DMS79 treated with DMSO at 0.1 percent for 48 hours (cell line): ENCODE measurements at regions not wholly inside any gene's neighbourhood (a gene's known extent, or its start where the extent isn't known, plus 50 kb on each side); places are given as distances from the start of the nearest gene placed in this dataset.

Experiments used
- DNase-seq: peaks from one replicate; lab custom pipeline; 2025; lab: John Stamatoyannopoulos, UW

DNA sequence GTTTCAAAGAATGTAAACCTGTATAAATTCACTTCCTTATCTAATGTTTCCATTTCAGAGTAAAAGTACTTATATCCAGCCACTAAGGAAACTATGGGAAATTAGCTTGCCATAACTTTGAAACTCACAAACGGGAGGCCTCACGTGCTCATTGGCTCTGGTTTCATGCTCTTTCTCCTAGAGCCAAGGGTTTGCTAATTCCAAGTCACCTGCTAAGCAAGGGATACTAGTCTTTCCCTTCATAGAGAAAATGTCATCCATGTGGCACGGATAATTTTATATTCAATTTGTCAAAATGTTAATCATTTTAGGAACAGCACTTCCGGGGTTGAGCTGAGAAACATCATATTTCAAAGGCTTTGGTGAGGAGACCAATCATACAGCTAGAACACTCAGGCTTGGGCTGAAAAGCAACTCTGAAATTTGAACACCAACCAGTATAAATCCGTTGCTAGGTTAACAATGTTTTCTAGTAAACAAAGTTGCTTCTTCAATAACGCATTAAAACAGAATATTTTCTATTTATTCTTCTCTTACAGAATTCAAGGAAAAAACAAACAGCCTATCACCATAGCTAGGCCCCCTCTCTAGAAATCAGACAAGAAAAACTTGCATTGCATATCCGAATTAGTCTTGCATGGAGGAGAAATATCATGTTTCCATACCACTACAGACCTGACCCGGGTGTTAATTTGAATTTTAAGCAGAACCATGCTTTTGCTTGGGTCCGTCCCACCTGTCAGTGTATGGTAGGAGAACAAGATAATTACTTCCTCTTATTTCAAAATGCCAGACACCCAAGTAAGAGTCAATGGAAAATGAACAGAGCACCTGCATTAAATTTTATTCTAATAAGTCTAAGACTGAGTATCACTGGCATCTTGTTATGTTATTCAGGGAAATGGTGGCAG is 196.1 kb upstream of the ESRRG start:
- DNase-seq = no peak

DNA sequence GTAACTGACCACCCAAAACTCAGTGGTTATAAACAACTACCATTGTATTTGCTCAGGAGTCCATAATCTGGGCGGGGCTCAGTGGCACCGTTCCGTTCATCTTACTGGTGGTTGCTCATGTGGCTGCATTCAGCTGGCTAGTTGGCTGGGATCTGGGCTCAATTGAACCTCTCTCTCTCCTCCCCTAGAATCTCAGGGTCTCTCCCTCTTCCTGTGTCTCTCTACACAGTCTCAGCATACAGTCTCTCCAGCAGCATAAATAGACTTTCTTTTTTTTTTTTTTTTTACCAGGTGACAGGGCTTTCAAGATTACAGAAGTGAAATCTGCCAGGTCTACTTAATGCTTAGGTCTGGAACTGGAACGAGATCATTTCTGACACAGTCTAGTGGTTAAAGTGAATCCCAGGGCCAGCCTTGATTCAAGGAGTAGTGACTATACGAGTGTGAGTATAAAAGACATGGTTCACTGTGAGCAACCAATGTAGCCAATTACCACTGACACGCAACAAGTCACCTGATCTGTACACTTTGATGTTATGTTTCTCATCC is 193.7 kb upstream of the ESRRG start:
- DNase-seq = no peak

- DNase-seq = no peak
Measured at GRCh38 chr1:216914974-216915373, 191.7 kb upstream of the ESRRG start.

DNA sequence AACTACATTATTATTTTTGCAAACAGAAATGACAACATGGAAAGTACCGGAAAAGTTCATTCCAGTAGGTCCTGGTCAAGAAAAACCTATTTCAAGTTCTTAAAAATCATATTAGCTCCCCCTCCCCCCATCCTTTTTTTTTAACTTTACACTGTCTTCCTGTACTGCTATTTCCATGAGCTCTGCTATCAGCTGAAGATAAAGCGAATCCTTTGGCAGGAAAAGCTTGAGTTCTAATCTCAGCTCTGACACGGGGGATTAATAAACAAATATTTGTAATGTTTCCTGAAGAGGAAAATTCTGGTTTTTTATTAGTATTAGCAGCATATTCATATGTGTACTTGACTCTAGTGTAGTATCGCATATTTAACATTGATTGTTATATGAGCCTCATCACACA is 190.7 kb upstream of the ESRRG start:
- DNase-seq = no peak

- DNase-seq = no peak
Measured at GRCh38 chr1:216910081-216910840, 187.0 kb upstream of the ESRRG start.

DNA sequence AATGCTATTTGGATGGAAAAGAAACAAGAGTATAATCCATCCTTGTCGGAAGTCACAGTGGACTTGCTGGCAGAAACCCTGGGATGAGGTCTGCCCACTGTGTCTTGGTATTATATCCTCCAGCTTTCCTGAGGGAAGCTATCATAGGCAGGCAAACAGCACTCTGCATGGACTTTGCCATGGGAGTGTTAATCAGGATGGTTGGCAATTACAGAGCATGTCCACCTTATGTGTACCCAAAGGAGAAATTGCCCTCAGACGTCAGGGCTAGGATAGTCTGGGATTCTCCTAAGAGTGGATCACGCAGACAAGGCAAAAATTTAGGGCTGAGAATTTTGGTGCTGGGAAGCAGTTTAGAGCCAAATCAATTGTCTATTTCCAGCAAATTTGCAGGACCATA is 184.9 kb upstream of the ESRRG start:
- DNase-seq = no peak

DNA sequence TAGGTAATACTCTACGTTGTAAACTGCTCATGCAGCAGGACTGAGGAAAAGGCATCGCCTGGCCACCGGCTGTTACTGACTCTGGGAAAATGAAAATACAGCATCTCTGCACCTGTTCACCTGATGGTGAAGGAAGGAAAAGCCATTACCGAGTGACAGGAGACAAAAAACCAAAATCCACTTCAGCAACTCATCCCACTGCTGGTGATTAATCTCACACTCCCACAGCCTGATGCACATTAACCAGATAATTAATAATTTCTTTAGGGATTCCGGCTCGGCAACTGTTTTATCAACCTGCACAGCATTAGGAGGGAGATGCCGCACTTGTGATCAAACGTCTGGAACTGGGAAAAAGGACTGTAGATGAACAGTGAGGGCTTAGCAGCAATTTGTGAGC is 183.9 kb upstream of the ESRRG start:
- DNase-seq = no peak

- no peak for DNase-seq
Measured at GRCh38 chr1:216905781-216906180, 182.6 kb upstream of the ESRRG start.

GRCh38 chr1:216905137-216905536 is 181.9 kb upstream of the ESRRG start:
- no peak for DNase-seq

DNA sequence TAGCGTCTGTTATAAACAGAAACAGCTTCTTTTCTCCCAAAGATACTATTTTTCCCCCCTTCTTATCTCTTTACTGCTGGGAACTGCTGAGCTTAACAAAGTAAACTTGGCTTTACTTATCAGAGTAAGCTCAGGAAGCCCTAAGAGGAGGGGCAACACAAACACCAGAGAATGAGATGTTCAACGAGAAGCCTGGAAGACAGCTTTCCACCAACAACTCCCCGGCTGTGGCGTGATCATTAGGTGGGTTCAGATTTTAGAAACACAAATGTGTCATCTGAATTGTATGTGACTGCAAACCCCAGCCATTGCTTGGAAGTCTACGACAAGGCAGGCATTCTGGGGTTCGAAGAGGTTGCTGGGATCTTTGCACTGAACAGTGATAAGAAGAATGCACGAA is 181.2 kb upstream of the ESRRG start:
- no peak for DNase-seq

DNA sequence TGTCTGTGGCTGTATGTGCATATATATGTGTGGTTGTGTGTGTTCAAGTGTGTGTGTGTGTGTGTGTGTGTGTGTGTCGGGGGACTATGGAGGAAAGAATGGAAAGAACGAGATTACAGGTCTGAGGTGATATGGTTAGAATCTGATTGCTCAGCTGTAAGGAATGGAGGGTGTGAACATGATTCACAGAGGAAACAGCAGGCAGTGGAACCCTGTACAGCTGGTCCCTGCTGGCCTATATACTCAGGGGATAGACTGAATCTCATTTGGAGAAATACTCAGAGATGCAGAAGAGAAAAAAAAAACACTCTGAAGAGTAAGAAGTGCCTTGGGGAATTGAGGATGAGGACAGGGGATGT is 180.1 kb upstream of the ESRRG start:
- no peak for DNase-seq

GRCh38 chr1:216902669-216903381 is 179.6 kb upstream of the ESRRG start:
- no peak for DNase-seq

DNA sequence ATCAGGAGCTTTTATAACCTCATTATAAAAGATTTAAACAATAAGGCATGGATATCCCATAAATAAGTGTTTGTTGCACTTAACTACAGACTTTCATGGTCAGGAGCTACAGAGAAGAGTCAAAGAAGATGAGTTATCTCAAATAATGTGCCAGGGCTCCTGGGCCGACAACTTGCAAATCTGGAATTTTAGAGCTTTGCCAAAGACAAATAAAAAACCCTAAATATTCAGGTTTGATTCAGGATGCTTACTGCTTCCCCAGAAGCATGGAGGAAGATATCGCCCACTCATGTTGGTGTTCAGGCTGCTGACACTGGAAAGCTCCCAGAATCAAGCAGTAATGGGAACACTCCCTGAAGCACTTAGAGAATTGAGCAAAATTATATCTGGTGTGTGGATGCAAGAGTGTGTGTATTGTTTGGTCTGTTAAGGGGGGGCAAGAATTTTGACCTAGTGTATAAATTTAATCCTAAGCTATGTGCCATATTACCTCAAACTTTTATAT is 176.9 kb upstream of the ESRRG start:
- DNase-seq = no peak

GRCh38 chr1:216898801-216899200 is 175.6 kb upstream of the ESRRG start:
- DNase-seq = no peak

- no peak for DNase-seq
Measured at GRCh38 chr1:216896146-216896545, 172.9 kb upstream of the ESRRG start.

DNA sequence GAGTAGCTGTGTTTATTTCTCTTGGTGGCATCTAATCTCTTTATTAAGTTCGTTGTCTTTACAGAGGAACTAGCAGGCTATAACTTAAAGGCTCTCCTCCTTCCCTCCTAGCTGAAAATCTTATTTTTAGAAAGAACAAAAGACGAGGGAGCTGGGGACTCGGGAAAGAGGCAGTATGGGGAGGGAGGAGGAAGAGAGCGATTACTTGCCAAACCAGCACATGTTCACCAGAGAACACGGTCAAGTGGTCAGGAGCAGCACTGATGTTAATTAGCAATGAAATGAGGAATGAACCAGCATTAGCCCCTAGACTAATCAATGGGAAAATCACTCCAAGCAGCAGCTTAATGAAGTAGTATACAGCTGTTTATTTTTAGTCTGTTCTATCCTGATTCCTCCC is 171.3 kb upstream of the ESRRG start:
- DNase-seq = no peak

DNA sequence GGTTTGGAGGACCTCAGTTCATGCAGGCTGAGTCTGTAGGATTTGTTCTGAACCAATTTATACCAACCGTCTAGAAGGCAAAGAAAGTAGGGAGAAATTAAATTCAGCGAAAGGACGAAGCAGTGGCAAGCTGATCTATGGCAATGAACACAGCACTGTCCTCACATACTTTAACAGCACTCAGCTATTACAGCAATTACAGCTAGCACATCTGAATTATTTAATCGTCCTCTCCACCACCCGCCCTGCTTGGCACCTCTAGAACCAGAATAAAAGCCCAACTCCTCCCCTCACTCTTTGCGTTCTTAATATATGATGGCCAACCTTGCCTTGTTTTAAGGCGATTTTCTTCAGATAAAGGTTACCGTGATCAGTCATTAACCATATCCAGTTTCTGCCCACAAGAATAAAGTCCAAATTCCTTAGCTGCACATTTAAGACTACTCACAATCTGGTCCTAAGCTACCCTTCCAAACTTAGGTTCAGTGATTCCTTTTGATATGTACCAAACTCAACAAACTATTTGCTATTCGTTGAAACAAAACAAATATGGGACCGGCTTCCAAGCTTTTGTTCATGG is 169.4 kb upstream of the ESRRG start:
- DNase-seq = no peak

DNA sequence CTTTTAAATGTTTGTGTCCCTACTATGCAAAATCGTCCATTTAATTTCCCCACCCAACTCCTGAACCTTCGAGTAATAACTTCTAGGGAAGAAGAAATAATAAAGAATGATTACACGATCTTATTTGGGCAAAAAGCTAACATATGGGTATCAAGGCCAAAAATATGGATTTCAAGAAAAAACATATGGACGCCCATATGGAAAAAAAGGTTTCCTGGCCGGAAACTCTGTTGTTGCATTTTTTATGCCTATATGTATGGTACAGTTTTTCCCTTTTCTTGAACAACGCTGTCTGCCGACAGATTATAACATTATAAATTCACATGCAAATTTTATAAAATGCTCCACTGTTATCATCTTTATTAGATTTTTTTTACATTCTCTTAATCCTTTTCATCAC is 167.6 kb upstream of the ESRRG start:
- DNase-seq = no peak

DNA sequence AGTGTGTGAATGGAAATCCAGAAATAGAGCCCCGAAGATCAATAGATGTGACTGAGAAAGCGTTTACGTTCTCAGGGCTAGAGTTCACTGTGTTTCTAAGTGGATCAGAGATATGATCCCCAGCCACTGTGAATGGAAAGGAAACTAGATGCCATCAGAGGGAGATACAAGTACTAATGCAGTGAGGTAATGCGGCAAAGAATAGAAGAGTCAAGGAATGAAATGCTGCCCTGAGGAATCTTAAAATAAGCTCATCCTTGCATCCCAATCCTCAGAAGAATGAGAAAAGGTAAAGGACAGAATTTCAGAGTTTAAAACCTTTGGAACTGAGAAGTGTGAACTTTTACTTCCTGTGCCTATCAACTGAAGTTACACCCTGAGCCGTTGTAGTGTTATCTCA is 165.5 kb upstream of the ESRRG start:
- DNase-seq = no peak

- no peak for DNase-seq
Measured at GRCh38 chr1:216887032-216887431, 163.8 kb upstream of the ESRRG start.

DNA sequence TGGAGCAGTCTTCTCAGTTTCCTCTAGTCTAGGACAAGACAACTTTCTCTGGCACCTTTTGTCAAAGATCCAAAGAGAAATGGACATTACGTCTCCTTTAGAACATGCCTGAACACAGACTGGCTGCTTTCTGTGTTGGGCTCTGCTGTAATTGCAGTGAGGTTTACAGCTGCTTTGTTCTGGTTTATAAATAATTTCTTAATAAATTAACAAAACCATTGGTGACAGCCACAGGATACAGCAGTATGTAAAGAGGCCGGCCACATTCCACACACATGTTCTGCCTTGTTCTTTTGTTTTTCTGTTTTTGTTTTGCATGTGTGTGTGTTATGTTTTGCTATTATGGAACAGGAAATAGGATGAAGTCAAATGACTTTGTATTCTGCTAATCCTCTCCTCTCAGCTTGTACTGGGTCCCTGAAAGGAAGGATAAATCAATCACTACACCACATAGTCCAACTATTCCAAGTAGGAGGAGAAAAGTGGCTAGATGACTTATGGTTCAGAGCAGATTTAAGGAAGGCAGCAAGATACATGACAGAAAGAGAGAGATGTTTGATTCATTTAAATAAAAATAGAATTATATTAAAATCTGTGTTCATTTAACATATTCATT is 161.5 kb upstream of the ESRRG start:
- no peak for DNase-seq

DNA sequence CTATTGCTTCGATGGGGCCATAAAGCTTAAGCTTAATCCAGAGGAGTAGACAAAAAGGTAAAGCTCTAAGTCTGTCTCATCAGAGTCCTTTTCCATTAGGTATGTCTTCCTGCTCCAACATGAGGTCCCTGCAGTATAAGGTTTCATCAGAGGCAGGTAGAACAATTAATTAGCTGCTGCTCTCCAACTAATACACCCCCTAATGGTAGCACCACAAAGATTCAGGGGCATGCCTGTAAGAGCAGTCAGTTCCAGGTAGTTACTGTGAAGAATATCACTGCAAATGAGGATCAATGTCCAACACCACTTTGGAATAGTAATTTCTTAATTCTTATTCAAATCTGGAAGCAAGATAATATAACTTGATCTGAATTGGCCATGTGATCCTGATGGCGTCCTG is 160.3 kb upstream of the ESRRG start:
- no peak for DNase-seq
